ENCODE measurements at regions not wholly inside any gene's neighbourhood (a gene's known extent, or its start where the extent isn't known, plus 50 kb on each side); places are given as distances from the start of the nearest gene placed in this dataset.

DNA sequence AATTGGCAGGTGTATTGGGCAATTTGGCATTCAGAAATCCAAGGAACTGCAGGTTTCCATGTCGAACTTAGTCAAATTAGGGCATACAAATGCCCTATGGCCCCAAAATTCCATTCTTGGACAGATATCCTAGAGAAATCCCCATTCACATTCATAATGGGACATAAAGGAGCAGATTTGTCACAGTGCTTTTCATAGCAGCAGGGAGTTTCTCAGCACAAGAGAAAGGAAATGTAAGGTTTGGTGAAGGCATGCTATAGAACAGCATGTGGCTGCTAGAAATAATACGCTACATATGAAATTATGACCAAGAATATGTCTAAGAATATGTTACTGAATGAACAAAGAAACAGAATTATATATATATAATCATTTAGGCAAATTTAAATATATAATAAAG lies 437.5 kb upstream of the BOD1L1 start:
- no peak for DNase-seq

- DNase-seq = no peak
These were observed 437.9 kb upstream of the BOD1L1 start for GRCh38 chr4:14065406-14065805.

- DNase-seq = no peak
These were observed 439.5 kb upstream of the BOD1L1 start for GRCh38 chr4:14066979-14067378.

- DNase-seq = no peak
These were observed 442.4 kb upstream of the BOD1L1 start for GRCh38 chr4:14069886-14070285.

DNA sequence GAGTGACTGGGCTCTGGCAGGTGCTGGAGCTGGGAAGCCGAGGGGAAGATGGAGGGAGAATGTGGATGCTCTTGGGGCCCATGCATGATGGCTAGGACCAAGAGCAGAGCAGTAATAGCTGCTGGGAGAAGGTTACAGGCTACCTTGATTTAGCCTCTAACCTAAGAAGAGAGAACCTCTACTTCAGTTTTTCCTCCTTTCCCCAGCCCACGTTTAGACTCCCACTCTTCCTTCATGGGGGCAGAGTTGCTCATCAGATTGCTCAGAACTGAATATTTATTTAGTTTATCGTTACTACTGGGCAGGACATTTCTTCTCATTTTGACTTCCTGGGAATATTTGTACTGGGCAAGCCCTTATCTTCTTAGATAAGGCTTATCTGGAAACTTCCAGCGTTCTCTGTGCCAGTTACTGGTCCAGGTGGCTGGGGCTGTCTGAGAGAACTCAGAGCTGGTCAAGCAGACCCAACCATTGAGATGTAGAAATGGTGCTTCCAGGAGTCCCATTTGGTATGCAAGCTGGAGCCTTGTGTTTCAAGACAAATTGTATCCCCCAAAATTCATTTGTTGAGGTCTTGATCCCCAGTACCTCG lies 442.9 kb upstream of the BOD1L1 start:
- no peak for DNase-seq

- DNase-seq = no peak
These were observed 445.0 kb upstream of the BOD1L1 start for GRCh38 chr4:14072506-14072905.

DNA sequence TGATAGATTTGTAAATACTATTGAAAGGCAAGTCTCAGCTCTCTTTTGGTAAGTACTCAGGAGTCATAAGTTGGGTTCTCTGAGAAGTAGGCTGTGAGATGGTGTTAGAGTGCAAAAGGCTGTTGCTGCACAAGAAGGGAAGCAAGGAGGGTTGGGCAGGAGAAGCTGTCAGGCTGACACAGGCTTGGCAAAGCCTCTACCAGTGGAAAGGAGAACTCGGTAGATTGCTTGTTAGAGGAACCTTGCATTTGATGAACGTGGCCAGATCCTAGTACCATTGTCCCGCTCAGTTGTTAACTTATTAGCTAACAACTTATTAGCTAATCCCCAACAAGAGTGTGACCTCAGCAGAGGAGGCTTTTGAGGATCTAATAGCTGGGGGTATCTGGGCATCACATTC lies 449.3 kb upstream of the BOD1L1 start:
- DNase-seq = no peak

- no peak for DNase-seq
These were observed 450.8 kb upstream of the BOD1L1 start for GRCh38 chr4:14078326-14078725.

DNA sequence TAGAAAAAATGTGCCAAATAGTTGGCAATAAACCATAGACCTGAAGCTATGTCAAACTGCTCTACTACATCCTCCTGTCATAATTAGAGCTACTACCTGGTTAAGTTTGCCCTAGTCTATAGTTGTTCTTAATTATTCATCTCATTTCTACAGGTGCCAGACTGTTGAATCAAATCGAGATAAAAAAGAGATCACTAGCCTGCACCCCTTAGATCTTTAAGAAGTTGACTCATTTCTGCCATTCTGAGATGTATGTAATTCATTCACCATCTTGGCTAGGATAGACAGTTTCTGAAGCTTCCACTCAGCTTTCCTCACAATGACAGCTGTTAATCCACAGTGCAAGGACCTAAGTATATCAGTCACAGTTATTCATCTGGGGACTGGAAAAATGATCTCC lies 452.1 kb upstream of the BOD1L1 start:
- no peak for DNase-seq

DNA sequence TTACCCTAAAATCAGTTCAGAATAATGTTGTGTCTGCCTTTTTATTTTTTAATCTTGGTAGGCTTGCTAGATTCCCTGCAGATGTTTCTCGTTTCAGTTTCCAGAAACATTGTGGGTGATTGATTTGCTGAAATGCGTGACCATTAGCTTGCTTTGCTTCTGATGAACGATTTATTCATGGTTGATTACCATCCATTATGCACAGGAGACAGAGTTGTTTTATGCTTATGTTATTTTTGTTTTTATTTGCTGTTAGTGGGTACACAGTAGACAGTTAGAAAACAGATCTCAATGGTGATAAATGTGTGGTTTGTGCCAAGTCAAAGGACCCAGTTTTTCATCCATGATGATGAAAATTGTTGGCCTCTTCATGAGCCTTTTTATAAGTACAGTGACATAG lies 455.6 kb upstream of the BOD1L1 start:
- no peak for DNase-seq

GRCh38 chr4:14084598-14084997 lies 457.1 kb upstream of the BOD1L1 start:
- DNase-seq = no peak

GRCh38 chr4:14087459-14087858 lies 459.9 kb upstream of the BOD1L1 start:
- DNase-seq = no peak

DNA sequence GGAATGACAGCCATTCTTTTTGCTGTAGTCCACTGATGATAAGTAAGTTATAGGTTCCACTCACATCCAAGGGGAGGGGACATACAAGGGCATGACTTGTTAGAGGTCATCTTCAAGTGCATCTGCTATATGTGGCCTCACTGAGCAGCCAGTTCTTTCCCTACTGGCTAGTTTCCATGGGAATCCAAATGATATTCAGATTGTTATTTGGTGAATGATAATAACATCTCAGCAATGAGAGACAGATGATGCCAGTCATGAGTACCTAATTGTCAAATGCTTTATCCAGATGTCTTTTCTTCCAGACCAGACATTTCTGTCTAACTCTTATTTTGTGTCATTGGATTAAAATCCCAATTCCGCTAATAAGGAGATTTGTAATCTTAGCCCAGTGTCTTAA lies 460.4 kb upstream of the BOD1L1 start:
- DNase-seq = no peak

- no peak for DNase-seq
These were observed 464.0 kb upstream of the BOD1L1 start for GRCh38 chr4:14091531-14091930.

DNA sequence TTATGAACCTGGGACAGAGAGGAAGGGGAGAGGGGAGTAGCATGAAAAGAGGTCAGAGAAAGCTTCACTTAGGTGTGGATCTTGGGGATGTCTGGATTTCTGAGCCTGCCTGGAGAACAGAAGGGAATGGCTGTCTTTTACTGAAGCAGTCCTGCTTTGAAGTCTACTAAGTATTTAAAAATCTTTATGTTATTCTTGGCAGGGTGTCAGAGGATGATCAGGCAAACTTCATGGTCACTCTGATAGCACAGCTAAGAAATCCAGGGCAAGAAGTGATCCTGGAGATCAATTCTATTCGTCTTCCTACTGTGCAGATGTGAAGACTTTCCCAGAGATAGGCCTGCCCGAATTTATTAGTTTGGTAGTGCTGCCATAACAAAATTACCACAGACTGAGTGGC lies 464.4 kb upstream of the BOD1L1 start:
- no peak for DNase-seq

- no peak for DNase-seq
These were observed 465.2 kb upstream of the BOD1L1 start for GRCh38 chr4:14092741-14093140.

GRCh38 chr4:14095831-14096230 lies 468.3 kb upstream of the BOD1L1 start:
- DNase-seq = no peak

DNA sequence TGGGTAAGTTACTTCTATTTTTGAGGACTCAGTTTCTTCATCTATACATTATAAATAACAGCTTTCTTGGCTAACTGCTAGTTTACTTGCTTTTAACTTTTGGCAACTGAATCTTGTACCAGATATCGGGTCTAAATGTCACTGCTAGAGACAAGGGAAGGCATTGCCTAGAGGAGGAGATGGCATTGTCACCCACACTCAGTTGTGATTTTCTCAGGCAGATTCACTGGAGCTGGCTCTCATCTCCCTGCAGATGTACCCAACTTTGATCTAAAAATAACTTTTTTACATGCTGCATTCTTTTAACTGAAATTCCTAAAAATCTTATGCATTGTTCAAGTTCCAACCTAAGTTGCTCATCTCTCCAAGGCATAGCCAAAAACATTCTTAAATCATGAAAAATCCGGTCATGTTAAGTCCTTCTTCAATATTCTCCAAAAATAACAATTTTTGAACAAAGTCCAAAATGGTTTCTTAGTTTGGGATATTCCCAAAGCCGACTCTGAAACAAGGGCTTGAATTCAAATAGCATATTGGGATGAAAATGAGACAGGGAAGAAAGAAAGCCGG lies 469.0 kb upstream of the BOD1L1 start:
- no peak for DNase-seq

DNA sequence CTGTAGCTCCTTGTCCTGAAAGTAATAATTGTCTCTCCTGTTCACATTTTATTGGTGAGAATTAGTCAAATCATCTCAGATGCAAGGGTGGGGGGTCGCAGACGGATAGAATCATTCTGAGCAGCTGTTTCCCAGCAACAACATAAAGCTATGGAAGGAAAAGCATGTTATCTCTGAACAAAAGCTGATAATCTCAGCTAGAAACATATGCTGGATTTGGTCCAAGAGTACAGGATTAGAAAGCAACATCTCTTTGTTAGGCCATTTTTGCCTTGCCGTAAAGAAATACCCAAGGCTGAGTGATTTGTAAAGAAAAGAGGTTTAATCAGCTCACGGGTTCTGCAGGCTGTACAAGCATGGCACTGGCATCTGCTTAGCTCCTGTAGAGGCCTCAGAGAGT lies 472.8 kb upstream of the BOD1L1 start:
- DNase-seq = no peak

DNA sequence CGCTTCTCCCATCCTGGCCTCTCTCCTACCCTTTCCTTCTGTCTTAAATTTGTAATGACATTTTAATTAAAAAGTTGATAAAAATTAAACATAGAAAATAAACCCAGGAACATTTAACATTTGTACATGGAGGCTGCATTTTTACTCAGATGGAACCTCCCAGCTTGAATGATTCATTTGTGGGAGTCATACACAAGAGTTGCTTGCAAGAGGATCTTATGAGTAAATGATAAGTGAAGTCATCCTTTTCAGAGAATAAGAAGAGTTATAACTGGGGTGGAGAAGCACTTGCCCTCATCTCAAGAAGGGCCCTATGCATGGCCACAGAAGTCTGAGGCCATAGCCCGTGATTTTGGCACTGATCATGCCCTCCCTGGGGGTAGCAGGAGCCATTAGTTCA lies 482.9 kb upstream of the BOD1L1 start:
- DNase-seq = no peak

DNA sequence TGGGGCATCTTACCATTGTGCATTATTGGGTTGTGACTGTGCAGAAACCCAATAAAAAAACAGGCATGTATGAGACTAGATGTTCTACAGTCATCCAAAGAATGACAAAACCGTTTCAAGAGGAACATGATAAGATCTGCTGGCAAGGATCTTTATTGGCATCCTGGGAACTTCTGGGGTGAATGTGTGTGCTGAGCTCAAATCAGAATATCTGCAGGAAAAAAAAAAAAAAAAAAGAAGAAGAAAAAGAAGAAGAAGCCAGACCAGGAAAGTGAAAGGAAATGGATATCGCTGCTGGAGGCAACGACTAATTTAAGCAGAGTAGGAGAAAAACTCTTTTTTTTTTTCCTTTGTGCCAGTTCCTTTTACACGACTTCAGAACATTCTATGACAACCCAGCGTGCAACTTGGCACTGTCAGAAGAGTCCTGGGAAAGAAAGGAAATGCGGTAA lies 484.2 kb upstream of the BOD1L1 start:
- no peak for DNase-seq

DNA sequence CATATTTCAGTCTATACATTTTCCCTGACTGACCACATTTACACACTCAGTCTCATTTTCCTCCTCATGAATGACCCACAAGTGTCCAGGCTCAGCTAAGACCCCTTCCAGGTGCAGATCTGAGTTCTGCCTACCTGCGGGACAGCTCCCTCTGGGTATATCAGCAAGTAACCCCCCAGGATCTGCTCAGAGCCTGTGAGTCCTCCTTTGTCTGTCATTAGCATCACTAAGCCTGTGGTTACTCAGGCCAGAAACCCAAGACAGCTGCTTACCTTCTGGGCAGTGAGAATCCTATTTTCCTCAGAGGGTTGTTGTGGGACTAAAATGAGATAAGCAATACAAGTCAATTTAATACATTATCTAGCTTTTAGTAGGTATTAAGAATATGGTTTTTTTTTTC lies 487.6 kb upstream of the BOD1L1 start:
- DNase-seq = no peak

DNA sequence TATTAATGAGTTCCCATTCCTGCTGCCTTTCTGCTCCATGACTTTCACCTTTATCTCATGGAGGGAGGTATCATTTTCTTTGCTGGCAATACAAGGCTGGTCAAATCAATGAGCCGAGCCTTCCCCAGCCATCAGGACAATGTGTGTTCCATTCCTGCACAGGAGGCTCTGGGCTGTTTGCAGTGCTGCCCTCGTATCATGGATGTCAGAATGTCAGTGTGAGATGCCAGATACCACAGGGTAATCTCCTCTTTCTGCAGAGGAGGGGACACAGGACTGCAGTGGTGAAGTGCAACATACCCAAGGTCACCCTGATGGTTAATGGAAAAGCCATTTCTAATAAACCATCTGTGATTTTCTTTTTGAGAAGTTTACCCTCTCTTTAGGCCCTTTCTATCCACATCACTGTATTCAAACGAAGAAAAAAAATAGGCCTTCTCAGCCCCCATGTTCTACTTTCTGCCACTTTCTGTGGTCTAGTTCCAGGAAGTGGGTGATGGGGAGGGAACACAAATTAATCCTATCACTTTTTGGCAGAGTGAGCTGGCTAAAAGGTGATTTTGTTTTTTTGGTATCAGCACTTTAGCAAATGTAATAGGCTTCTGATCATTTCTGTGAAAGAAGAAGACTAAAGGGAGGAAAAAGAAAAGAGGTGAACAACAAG lies 490.2 kb upstream of the BOD1L1 start:
- no peak for DNase-seq

- no peak for DNase-seq
These were observed 497.3 kb upstream of the BOD1L1 start for GRCh38 chr4:14124816-14125215.
